Heart left ventricle (tissue), 16 donors: ENCODE measurements at regions not wholly inside any gene's neighbourhood (a gene's known extent, or its start where the extent isn't known, plus 50 kb on each side); places are given as distances from the start of the nearest gene placed in this dataset.

Experiments
- ATAC-seq, 4 donors: fragments of 200-7000 bp; cut with Tn5 transposase; one replicate each; pipeline ENCODE4 v1.9.1; 2020 to 2022; ENCODE audit warnings: moderate library complexity in 4 of 4, mild to moderate bottlenecking in 3 of 4, moderate number of reproducible peaks in 1 of 4
- DNase-seq, 5 donors: peaks; one replicate each; pipeline ENCODE4 v3.0.0-alpha.2; 2020
- H3K27ac ChIP-seq, 12 donors: fragments of 200-600 bp; sonication (generic) in 4 of 12; one replicate each; pipeline versions ENCODE4 v1.5.0 to v1.8.0; 2016 to 2022; ENCODE audit warnings: mild to moderate bottlenecking in 2 of 12
- H3K27me3 ChIP-seq, 9 donors: fragments of 200-600 bp; sonication (generic) in 2 of 9; one replicate each; pipeline versions ENCODE4 v1.5.1 to v1.8.0; 2016 to 2022; ENCODE audit warnings: mild to moderate bottlenecking in 3 of 9
- H3K36me3 ChIP-seq, 9 donors: fragments of 200-600 bp; sonication (generic) in 2 of 9; one replicate each; pipeline versions ENCODE4 v1.5.0 to v1.8.0; 2018 to 2022; ENCODE audit warnings: mild to moderate bottlenecking in 2 of 9
- H3K4me1 ChIP-seq, 12 donors: fragments of 200-600 bp; sonication (generic) in 4 of 12; one replicate each; pipeline versions ENCODE4 v1.5.0 to v1.8.0; 2016 to 2022; ENCODE audit warnings: mild to moderate bottlenecking in 3 of 12
- H3K4me3 ChIP-seq, 12 donors: fragments of 200-600 bp; sonication (generic) in 4 of 12; one replicate each; pipeline versions ENCODE4 v1.5.0 to v1.8.0; 2017 to 2022; ENCODE audit warnings: mild to moderate bottlenecking in 9 of 12, moderate library complexity in 4 of 12
- H3K9me3 ChIP-seq, 12 donors: fragments of 200-600 bp; sonication (generic) in 4 of 12; one replicate each; pipeline versions ENCODE4 v1.5.0 to v1.8.0; 2016 to 2022; ENCODE audit warnings: mild to moderate bottlenecking in 1 of 12
- CTCF ChIP-seq, 12 donors: fragments of 200-600 bp; sonication (generic) in 4 of 12; IDR thresholded peaks; one replicate each; pipeline versions ENCODE4 v1.5.0 to v1.8.0; 2018 to 2022; ENCODE audit warnings: antibody characterized with exemption in 12 of 12, mild to moderate bottlenecking in 5 of 12
- POLR2A ChIP-seq, 2 donors: fragments of 450-650 bp; IDR thresholded peaks; one replicate each; pipeline ENCODE4 v1.6.1; 2017; ENCODE audit warnings: antibody characterized with exemption in 2 of 2, mild to moderate bottlenecking in 2 of 2, moderate library complexity in 2 of 2
- WGBS, 4 donors: extraction: QIAGEN DNeasy Blood & Tissue Kit in 2 of 4; methylation state at CpG; one replicate each; pipeline versions ENCODE4 v1.1.5 to v1.1.7; 2013 to 2018; 5-methylcytosine and 5-hydroxymethylcytosine counted together
- intact Hi-C, 10 donors: fragments of 100-400 bp; cut with DNase I; formaldehyde crosslinking; loops; one replicate each; pipeline versions ENCODE4 v1.11.1 to v1.14.2; 2022
- donor health status: ischemic (EF 13 %, LVEDD 7.1; RV severe dilation, severe dysfunction).
- donor health status: healthy with polysubstance abuse.
- donor health status: DM: no; HTN: yes; CAD: no.
- donor health status: DM: no; HTN: no; CAD: no.
- donor health status: ischemic (EF 25% LVEDD 6.9; RV normal size, moderate dysfunction).
- donor health status: ischemic (EF 25% LVEDD 5.7; RV mildly dilated, moderate dysfunction).
- donor health status: healthy.
- donor health status: DM: yes; HTN: yes; CAD: no.
- donor health status: ischemic (EF 35%, LVEDD 5.7; RV mildly dilated, moderate dysfunction).
- donor health status: nonischemic (EF 11% LVEDD 7.7; RV severe dilation, severe dysfunction).
- donor health status: DM: yes; HTN: yes; CAD: no.
- donor health status: PGD.
- donor health status: ischemic (EF 29% LVEDD 5.4; RV normal size, mild dysfunction).
- donor health status: nonischemic (EF 23%, LVEDD 6.1; RV moderate dilation, normal function).

DNA sequence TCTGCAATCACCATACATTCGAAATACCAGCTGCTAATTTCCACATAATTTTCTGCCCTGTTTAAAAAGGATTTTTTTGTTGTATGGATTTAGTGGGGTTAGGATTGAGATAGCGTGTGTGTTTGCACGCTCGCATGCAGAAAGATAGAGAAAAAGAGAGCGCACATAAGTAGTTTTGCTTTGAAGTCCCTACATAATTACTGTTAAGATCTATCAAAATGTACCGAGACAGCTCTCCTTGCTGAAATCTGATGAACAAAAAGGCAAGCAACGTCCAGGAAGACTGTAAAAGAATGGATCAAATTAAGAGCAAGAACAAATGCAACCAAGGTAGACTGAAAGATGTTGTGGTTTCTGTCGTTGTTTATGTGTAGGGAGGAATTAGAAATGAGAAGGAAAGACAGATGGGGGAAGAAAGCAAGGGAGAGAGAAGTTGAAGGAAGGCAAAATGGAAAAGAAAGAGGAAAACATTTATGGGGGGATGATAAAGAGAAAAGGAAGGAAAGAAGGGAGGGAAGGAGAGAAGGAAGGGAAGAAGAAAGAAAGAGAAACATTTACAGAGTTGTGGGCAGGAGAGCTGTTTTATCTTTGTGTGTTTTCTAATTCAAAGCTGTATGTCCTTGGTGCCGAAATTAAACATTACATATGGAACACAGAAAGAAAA, 522.3 kb downstream of the MED13L start:
- H3K9me3 ChIP-seq = no peaks in the 10 kb centered on the region
- no peak overlapping the region for H3K27ac ChIP-seq
- DNase-seq = no peak
- ATAC-seq = no peak
- WGBS, 4 donors = 75 to 83% (median 82%) methylated on average over 9 of the region's 9 CpGs
- no peaks in the 10 kb centered on the region for H3K36me3 ChIP-seq
- no peak overlapping the region for H3K4me3 ChIP-seq
- peaks cover 0 to 32% (median 26%) of the 10 kb centered on the region in 9 donors for H3K27me3 ChIP-seq
- peaks cover 0 to 16% (median 3%) of the 10 kb centered on the region in 12 donors for H3K4me1 ChIP-seq
- no peak for TF ChIP-seq CTCF (IDR thresholded peaks at IDR 0.05)
- no peak for TF ChIP-seq POLR2A (IDR thresholded peaks at IDR 0.05)
- intact Hi-C loops = loop anchor here in 7 of 10 donors (2.0 to 10.0 kb wide), 7 partner anchors 120 to 1088 kb away; no protein-coding TSS in a partner anchor

- Histone ChIP-seq H3K27me3 (peaks cover 0 to 26% (median 11%) of the 10 kb centered on the region in 9 donors), H3K4me1 (peaks cover 0 to 16% (median 3%) of the 10 kb centered on the region in 12 donors), H3K27ac (no peak overlapping the region), H3K4me3 (no peak overlapping the region), H3K9me3 (no peaks in the 10 kb centered on the region), H3K36me3 (no peaks in the 10 kb centered on the region)
- DNase-seq (peak in 4 of 5 donors; percentile 29 to 47 (median 36)), ATAC-seq (peak; percentile 80 to 94 (median 88))
- WGBS, 4 donors = 56 to 72% (median 62%) methylated on average over 5 of the region's 5 CpGs
- TF ChIP-seq POLR2A (IDR thresholded peaks at IDR 0.05) = no peak
- TF ChIP-seq CTCF (IDR thresholded peaks at IDR 0.05) = peak; percentile 40 to 79 (median 70)
- intact Hi-C loops = loop anchor here (1.0 to 10.0 kb wide), 18 partner anchors 91 to 1091 kb away; partner anchors contain the start of gene TBX3 (in 2 of the 10)
Measured at GRCh38 chr12:115752913-115753726, 524.4 kb downstream of the MED13L start.

GRCh38 chr12:115752156-115752555, 525.3 kb downstream of the MED13L start:
- peak in 1 of 5 donors; percentile 11 for DNase-seq
- ATAC-seq = no peak
- peak overlapping the region in 1 of 12 donors; percentile 12 for H3K27ac ChIP-seq
- H3K27me3 ChIP-seq = peaks cover 0 to 23% (median 7%) of the 10 kb centered on the region in 9 donors
- H3K9me3 ChIP-seq = no peaks in the 10 kb centered on the region
- H3K36me3 ChIP-seq = no peaks in the 10 kb centered on the region
- H3K4me3 ChIP-seq = no peak overlapping the region
- 56 to 70% (median 62%) methylated on average over 2 of the region's 2 CpGs for WGBS, 4 donors
- intact Hi-C loops = loop anchor here (1.0 to 10.0 kb wide), 17 partner anchors 90 to 1089 kb away; partner anchors contain the start of gene TBX3 (in 2 of the 10)
- no peak for TF ChIP-seq CTCF (IDR thresholded peaks at IDR 0.05)
- TF ChIP-seq POLR2A (IDR thresholded peaks at IDR 0.05) = no peak
- H3K4me1 ChIP-seq = peaks cover 0 to 16% (median 3%) of the 10 kb centered on the region in 12 donors

DNA sequence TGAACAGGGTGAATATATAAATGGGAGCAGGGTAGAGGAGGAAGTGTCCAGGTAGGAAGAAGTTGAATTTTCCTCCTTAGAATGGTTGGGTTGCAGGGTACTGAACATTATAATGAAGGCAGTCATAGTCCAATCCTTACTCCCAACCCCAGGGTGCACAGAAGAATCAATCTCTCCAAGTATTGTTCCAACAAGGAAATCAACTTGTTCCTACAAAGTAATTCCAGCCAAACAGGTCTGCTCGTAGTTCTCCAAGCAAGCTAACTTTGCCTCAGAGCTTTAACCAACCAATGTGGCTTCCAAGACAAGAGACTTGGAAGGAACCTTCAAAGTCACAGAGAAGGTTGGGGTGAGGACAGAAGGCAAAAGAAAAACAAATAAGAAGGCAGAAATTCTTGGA, 527.2 kb downstream of the MED13L start:
- Histone ChIP-seq H3K4me1 (peaks cover 0 to 16% (median 3%) of the 10 kb centered on the region in 12 donors), H3K36me3 (no peaks in the 10 kb centered on the region), H3K27ac (no peak overlapping the region), H3K4me3 (no peak overlapping the region), H3K27me3 (peaks cover 0 to 16% (median 0%) of the 10 kb centered on the region in 9 donors), H3K9me3 (no peaks in the 10 kb centered on the region)
- TF ChIP-seq POLR2A (IDR thresholded peaks at IDR 0.05) = no peak
- no peak for TF ChIP-seq CTCF (IDR thresholded peaks at IDR 0.05)
- DNase-seq (no peak), ATAC-seq (no peak)
- intact Hi-C loops = loop anchor here in 9 of 10 donors (5.0 to 10.0 kb wide), 11 partner anchors 88 to 1068 kb away; partner anchors contain the start of gene TBX3 (in 2 of the 9)
- 73 to 79% (median 77%) methylated on average over 1 of the region's 1 CpG for WGBS, 4 donors
